Breast epithelium (tissue), 3 donors: ENCODE measurements at regions not wholly inside any gene's neighbourhood (a gene's known extent, or its start where the extent isn't known, plus 50 kb on each side); places are given as distances from the start of the nearest gene placed in this dataset.

Experiments used
- POLR2A ChIP-seq: fragments of 450-650 bp; IDR thresholded peaks from one replicate; pipeline ENCODE4 v1.6.1; 2016; ENCODE audit warnings: antibody characterized with exemption, mild to moderate bottlenecking, moderate library complexity
- POLR2AphosphoS5 ChIP-seq, 3 donors: sonication (generic); formaldehyde crosslinking; IDR thresholded peaks; one replicate each; pipeline ENCODE4 v1.6.1; 2017; ENCODE audit warnings: antibody characterized with exemption in 3 of 3
- TF ChIP-seq, protein P1 (sequence below), 3 donors: fragments of 450-650 bp; IDR thresholded peaks; one replicate each; pipeline ENCODE4 v1.5.1; 2016 to 2017; ENCODE audit warnings: antibody characterized with exemption in 3 of 3, mild to moderate bottlenecking in 3 of 3, moderate library complexity in 3 of 3

DNA sequence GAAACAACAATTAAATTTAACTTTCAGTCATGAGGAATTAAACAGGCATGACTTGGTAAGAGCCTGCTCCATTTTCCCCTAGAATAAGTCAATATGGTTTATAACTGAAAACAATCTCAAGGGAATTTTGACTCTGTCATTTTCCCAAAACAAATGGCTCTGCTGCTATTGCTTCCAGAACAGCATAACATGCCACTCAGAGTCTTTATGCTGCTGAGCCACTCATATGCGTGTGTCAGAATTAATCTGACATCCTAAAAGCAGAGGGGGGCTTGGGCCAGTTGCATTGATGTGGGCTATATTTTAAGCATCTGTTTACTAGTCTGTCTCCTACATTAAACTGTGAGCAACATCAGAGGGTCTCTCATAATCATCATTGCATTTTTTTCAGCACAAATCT lies 111.1 kb upstream of the ABI3BP start:
- TF ChIP-seq, protein P1, sequence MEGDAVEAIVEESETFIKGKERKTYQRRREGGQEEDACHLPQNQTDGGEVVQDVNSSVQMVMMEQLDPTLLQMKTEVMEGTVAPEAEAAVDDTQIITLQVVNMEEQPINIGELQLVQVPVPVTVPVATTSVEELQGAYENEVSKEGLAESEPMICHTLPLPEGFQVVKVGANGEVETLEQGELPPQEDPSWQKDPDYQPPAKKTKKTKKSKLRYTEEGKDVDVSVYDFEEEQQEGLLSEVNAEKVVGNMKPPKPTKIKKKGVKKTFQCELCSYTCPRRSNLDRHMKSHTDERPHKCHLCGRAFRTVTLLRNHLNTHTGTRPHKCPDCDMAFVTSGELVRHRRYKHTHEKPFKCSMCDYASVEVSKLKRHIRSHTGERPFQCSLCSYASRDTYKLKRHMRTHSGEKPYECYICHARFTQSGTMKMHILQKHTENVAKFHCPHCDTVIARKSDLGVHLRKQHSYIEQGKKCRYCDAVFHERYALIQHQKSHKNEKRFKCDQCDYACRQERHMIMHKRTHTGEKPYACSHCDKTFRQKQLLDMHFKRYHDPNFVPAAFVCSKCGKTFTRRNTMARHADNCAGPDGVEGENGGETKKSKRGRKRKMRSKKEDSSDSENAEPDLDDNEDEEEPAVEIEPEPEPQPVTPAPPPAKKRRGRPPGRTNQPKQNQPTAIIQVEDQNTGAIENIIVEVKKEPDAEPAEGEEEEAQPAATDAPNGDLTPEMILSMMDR (IDR thresholded peaks at IDR 0.05), result no peak
- TF ChIP-seq POLR2A (no peak), POLR2AphosphoS5 (IDR thresholded peaks at IDR 0.05) (no peak)
